ENCODE measurements at regions not wholly inside any gene's neighbourhood (a gene's known extent, or its start where the extent isn't known, plus 50 kb on each side); places are given as distances from the start of the nearest gene placed in this dataset.

DNA sequence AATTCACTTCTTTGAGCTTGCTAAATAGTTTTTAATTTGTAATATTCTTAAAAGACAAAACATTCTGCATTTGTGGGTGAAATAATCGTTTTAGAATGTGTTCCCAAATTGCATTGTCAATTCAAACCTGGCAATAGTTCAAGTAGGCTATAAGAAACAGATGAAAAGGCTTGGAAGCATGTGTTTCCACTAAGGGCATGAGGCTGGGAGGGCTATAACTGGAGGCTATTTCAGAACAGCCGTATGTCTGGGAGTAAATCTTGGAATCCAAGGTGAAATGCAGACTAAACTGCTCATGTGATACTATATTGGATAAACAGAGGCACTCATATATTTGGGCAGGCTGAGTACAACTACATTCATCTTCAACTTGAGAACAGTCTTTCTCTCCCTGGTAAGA is 117.4 kb upstream of the GRPR start:
- TF ChIP-seq, protein P1, sequence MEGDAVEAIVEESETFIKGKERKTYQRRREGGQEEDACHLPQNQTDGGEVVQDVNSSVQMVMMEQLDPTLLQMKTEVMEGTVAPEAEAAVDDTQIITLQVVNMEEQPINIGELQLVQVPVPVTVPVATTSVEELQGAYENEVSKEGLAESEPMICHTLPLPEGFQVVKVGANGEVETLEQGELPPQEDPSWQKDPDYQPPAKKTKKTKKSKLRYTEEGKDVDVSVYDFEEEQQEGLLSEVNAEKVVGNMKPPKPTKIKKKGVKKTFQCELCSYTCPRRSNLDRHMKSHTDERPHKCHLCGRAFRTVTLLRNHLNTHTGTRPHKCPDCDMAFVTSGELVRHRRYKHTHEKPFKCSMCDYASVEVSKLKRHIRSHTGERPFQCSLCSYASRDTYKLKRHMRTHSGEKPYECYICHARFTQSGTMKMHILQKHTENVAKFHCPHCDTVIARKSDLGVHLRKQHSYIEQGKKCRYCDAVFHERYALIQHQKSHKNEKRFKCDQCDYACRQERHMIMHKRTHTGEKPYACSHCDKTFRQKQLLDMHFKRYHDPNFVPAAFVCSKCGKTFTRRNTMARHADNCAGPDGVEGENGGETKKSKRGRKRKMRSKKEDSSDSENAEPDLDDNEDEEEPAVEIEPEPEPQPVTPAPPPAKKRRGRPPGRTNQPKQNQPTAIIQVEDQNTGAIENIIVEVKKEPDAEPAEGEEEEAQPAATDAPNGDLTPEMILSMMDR (IDR thresholded peaks at IDR 0.05; ENCODE audit: low read depth, low read length) = no peak
- DNase-seq (ENCODE audit: low read depth in 1 of 2, low spot score in 1 of 2) = no peak
- peaks cover 16% of the 10 kb centered on the region for H3K4me1 ChIP-seq (ENCODE audit: low read depth)
- no peaks in the 10 kb centered on the region for H3K36me3 ChIP-seq
- H3K27me3 ChIP-seq = no peaks in the 10 kb centered on the region
- H3K27ac ChIP-seq = no peak overlapping the region
- no peaks in the 10 kb centered on the region for H3K9me3 ChIP-seq (ENCODE audit: low read depth)
- no peak overlapping the region for H3K4me3 ChIP-seq

DNA sequence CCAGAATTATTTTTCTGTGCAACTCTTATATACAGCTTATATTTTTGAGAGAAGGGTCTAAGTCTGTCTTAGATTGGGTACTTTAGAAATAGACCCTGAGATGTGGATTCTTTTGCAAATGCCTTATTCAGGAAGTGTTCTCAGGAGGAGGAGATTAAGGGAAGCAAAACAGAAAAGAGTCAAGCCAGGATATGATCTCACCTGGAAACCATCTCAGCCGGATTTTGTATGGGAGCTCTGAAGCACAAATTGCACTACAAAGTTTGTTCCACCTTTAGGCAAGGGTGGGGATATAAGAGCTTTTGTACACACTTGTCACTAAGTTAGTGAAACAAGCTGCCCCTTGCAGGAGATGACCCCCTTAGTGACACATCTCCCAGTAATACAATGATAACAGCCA is 121.2 kb upstream of the GRPR start:
- no peaks in the 10 kb centered on the region for H3K36me3 ChIP-seq
- H3K27me3 ChIP-seq = no peaks in the 10 kb centered on the region
- no peak overlapping the region for H3K4me3 ChIP-seq
- H3K9me3 ChIP-seq (ENCODE audit: low read depth) = no peaks in the 10 kb centered on the region
- TF ChIP-seq, protein P1 (IDR thresholded peaks at IDR 0.05; ENCODE audit: low read depth, low read length) = no peak
- H3K4me1 ChIP-seq (ENCODE audit: low read depth) = peaks cover 8% of the 10 kb centered on the region
- no peak overlapping the region for H3K27ac ChIP-seq
- DNase-seq (ENCODE audit: low read depth in 1 of 2, low spot score in 1 of 2) = peak in 1 of 2 donors; percentile 7

DNA sequence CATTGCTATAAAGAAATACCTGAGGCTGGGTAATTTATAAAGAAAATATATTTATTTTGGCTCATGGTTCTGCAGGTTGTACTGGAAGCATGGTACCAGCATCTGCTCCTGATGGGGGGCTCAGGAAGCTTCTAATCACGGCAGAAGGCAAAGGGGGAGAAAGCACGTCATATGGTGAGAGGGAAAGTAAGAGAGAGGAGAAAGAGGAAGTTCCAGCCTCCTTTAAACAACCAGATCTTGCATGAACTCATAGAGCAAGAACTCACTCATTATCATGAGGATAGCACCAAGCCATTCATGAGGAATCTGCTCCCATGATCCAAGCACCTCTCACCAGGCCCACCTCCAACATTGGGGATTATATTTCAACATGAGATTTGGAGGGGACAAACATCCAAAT is 125.0 kb upstream of the GRPR start:
- no peaks in the 10 kb centered on the region for H3K4me1 ChIP-seq (ENCODE audit: low read depth)
- no peaks in the 10 kb centered on the region for H3K27me3 ChIP-seq
- TF ChIP-seq, protein P1 (IDR thresholded peaks at IDR 0.05; ENCODE audit: low read depth, low read length) = no peak
- DNase-seq (ENCODE audit: low read depth in 1 of 2, low spot score in 1 of 2) = no peak
- no peak overlapping the region for H3K27ac ChIP-seq
- no peaks in the 10 kb centered on the region for H3K36me3 ChIP-seq
- H3K4me3 ChIP-seq = no peak overlapping the region
- H3K9me3 ChIP-seq (ENCODE audit: low read depth) = no peaks in the 10 kb centered on the region

DNA sequence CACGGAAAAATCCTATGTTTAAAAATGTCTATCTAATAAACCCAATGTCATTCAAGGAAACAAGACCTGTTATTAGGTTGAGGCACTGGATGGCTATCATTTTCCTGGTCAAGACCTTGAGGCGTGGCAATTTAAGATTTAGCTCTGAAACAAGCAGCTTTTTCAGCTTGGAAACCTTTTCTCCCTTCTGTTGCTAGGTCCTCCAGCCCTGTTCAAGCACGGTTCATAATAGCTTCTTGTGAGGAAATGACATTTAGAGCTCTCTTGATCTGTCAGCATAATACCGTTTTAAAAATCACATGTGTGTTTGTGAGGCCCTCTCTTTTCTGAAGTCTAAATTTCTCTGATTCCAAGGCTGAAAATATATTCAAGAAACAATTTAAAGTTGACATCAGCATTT is 133.6 kb upstream of the GRPR start:
- Histone ChIP-seq H3K27ac (no peak overlapping the region), H3K27me3 (no peaks in the 10 kb centered on the region), H3K36me3 (no peaks in the 10 kb centered on the region), H3K4me3 (no peak overlapping the region), H3K9me3 (ENCODE audit: low read depth) (no peaks in the 10 kb centered on the region), H3K4me1 (ENCODE audit: low read depth) (no peaks in the 10 kb centered on the region)
- TF ChIP-seq, protein P1 (IDR thresholded peaks at IDR 0.05; ENCODE audit: low read depth, low read length) = no peak
- no peak for DNase-seq (ENCODE audit: low read depth in 1 of 2, low spot score in 1 of 2)

DNA sequence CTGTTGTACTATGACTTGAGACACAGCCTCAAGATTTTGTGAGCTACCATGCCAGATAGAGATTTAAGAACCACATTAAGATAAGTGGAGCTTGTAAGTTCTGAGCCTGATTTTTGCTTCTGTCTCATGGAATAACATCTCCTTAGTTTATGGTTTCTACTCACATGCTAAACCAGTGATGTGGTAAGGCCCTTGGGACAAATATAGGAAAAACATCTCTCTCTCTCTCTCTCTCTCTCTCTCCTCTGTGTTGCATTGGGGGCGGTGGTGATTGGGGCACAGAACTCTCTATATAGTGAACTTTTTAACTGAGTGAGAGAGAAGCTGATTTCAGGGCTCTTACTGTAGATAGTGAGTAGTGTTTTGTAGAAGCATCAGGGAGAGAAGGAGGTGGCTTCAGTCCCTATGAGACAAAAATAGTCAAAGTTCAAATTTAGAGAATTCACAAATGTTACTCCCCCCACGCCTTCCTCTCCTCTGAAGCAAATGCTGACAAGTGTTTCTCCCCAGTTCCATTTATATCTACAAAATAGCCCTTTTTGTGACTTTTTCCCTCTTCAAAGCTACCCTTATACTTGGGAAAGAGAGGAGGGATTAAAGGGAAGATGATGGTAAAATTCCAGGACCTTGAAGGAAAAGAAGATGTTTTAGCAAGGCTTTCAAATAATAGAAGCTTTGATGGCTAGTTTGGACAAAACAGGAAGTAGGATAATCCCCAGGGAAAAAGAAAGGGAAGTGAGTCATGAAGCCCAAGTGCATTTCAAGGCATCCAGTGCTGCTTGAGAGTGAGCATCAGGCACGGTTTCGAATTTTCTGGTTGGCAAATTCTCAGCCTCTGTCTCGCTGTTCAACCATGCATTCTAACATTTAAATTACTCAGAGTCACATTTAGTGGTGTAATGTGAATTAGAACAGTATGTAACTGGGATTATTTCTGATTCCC is 134.3 kb upstream of the AP1S2 start:
- no peaks in the 10 kb centered on the region for H3K9me3 ChIP-seq (ENCODE audit: low read depth)
- TF ChIP-seq, protein P1 (IDR thresholded peaks at IDR 0.05; ENCODE audit: low read depth, low read length) = no peak
- no peaks in the 10 kb centered on the region for H3K36me3 ChIP-seq
- H3K4me1 ChIP-seq (ENCODE audit: low read depth) = no peaks in the 10 kb centered on the region
- no peak overlapping the region for H3K4me3 ChIP-seq
- H3K27ac ChIP-seq = no peak overlapping the region
- H3K27me3 ChIP-seq = no peaks in the 10 kb centered on the region
- DNase-seq (ENCODE audit: low read depth in 1 of 2, low spot score in 1 of 2) = peak in 1 of 2 donors; percentile 78

Data from cardiac muscle cell (in vitro differentiated cells and primary cell).